HG02870 (cell line): ENCODE measurements at regions not wholly inside any gene's neighbourhood (a gene's known extent, or its start where the extent isn't known, plus 50 kb on each side); places are given as distances from the start of the nearest gene placed in this dataset.

Experiments
- ATAC-seq: cut with Tn5 transposase; IDR thresholded peaks from one replicate; pipeline ENCODE4 v1.9.1; 2021; ENCODE audit warnings: mild to moderate bottlenecking, moderate library complexity; ENCODE audit not compliant: unreplicated experiment

DNA sequence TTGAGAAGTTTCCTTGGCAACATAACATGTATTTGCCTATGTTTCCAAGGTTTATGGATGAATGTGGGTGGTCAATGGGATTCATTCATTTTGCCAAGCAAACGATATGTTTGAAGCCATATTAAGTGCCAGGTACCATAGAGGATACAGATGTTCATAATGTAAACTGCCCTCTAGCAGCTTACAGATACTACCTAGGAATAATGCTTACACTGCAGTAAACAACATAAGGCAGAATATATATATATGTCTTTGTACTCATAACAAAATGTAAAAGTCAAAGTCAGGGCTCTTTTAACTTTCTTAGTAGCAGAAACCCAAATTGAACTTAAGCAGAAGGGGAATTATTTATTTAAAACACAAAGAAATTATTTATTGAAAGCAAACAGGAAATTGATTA lies 171.6 kb upstream of the TNP1 start:
- no peak for ATAC-seq

DNA sequence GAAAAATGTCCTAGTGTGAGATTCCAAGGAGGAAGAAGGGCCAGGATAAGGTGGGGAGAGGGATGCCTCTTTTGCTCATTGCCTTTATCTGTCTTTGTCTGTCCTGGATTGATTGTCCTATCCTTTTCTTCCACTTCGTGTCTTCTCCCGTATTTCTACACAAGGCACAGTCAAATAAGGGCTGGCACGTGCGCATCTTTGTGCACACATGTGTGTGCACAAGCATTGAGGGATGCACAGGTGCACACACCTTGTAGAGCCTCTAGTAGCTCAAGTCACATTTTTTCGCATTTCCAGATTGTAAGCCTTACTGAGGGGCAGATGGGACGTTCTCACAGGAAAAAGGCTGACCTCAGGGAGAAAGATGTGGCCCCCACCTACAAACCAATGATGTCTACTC lies 170.2 kb upstream of the TNP1 start:
- ATAC-seq, result no peak

DNA sequence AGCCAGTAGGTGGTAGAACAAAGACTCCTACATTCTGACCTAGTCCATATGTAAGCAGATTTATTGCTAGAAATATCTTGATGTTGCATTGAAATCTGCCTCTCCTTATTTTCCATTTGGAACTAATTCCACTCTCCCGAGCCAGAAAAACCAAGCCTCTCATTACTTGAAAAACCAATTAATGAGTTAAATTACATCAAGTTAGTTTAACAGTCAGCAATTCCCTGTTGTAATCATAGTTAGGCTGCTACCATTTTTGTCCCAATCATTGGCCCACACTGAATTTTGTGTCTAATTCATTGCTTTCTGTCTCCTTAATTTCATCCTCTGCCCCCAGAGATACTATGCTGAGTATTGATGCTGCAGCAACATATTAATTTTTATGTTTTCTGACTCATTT lies 168.3 kb upstream of the TNP1 start:
- no peak for ATAC-seq

DNA sequence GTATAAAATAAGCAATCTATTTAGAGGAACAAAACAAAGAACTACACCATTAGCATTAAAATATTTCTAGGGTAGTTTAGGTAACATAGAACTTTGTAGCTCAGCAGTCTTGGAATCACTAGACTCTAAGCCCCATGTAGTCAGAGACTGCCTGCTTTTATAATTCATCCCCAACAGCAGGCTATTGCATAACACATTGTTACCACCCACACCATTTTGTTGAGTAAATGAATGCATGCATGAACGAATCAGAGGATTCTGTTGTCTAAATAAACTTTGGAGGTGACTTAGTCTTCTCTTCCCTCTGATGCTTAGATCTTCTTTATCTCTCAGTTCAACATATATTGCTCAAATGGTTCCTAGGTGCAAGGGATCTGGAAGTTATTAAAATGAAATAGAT lies 167.6 kb upstream of the TNP1 start:
- no peak for ATAC-seq

DNA sequence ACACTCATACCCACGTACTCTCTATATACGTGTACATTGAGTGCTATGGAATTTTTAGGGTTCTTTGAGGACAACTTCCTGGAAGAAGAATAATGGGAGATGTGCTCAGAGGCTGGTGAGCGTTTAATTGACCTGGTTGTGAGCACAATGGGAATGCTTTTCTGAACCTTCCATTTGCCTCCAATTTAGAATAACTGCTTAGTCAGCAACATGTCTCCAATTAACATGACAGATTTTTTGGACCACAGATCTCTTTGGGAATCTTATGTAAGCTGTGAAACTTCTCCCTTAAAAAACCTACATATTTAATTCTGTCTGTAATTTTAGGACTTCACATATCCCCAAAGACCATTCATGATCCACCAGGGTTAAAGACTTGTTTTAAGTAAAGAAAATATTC lies 166.7 kb upstream of the TNP1 start:
- no peak for ATAC-seq

DNA sequence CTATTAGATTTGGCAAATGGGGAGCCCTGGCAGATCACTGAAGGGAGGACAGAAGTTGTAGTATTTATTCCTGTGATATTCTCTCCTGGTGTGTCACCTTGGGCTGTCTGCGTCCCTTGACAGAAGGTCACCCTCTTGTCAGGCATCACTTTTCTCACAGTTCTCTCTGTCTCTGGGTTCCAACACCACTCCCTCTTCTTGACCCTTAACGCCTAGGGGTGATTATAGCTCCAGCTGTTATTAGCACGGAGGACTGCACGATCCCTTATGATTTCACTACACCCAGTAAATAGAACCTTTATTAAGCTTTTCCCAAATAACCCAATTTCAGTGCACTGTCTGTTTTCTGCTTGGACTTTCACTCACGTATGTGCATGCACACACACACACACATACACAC lies 166.3 kb upstream of the TNP1 start:
- no peak for ATAC-seq

DNA sequence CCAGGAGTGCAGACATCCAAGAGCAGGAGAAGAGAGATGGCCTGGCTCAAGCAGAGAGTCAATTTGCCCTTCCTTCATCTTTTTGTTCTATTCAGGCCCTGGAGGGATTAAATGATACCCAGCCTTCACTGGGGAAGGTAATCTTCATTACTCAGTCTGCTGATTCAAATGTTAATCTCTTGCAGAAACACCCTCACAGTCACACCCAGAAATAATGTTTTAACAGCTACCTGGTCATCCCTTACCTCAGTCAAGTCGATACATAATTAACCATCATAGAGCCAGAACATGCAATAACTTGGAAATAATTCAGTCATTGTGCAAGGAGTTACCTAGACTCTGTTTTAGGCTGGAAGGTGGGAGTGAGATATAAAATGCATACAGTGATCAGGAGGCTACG lies 163.7 kb upstream of the TNP1 start:
- no peak for ATAC-seq

DNA sequence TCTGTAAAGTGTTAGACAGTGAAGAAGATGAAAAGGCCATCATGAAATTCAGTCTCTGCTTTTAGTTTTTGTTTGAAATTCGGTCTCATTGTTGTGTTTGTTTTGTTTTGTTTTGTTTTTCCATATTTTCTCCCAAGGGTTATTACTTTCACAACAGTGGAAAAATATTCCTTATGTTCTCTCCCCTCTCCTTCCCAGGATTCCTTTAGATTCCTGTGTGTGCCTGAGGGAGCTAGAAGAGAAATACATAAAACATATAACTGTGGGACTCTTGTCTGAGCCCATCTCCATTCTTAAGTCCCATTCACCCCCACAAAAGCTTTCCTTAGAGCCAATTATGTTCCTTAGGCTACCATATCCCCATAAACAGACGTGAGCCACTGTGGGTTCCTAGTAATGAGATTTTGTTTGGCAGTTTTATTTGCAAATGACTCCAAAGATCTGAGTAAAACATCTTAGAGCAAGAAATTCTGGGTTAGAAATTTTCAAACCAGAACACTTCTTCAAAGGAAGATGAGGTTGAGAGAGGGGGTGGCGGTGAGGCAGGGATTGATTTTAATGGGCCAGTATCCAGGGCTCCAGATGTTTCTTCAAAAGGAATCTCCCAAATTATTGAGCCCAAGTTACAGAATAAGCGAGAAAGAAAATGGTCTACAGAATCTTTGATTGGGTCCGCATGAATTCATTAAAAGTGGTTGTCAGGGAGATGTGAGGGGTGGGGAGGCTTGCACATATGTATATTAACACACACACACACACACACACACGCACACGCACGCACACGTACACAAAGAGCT lies 157.8 kb upstream of the TNP1 start:
- no peak for ATAC-seq

DNA sequence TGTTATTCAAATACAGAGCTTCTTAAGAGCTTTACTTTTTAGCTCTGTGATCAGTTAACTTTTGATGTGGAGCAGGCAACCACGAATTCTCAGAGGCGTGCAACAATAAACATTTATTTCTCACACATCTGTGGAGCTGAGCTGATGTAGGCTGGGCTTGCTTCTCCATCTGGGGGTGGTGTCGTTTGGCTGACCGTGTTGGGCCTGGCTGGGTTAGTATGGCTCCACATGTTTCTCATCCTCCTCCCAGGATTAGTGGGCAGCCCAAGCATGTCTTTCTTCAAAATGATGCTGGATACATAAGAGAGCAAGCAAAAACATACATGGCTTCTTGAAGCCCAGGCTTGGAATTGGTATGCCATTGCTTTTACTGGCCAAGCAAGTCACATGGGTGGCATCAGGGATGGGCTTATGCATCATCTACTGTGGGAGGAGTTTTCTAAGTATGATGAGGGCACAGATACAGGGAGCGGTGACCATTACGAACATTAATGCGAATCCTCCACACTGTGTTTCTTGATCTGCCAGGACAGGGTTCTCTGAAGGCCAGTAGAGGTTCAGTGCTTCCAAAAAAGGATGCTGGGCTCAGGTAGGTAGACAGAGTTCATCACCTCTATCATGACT lies 157.0 kb upstream of the TNP1 start:
- ATAC-seq, result no peak

DNA sequence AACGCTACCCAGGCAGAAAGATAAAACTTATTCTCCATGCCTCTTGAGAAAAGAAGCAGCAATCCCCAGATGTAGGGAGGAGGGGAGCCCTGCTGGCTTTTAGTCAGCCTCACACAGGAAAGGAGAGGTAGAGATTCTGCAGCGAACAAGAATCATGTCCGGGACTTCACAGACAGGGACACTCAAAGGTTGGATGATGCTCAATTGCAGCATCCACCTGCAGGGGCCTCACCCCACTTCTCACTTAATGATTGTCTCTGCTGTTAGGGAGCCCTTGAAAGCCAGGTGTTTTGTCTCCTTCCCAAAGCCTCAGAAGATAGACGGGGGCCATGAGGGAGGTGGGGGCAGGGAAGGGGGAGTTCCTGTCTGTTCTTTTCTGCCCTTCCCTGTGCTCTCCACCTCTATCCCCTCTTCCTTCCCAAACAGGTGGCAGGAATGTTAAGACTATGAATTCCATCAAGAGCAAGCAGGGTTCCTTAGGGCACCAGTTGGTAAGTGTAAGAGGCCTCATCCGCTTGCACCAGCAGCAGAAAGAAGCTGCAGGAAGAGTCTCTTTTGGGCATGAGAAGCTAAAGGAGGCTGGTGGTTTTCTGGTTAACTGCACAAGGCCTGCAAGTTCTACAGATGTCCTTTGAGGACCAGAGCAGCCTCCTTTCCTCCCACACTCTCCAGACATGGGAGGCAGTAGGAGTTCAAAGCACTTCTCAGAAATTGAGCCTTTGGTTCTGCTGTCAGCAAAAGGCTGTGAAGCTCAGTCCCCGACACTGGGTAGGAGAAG lies 154.7 kb upstream of the TNP1 start:
- no peak for ATAC-seq

DNA sequence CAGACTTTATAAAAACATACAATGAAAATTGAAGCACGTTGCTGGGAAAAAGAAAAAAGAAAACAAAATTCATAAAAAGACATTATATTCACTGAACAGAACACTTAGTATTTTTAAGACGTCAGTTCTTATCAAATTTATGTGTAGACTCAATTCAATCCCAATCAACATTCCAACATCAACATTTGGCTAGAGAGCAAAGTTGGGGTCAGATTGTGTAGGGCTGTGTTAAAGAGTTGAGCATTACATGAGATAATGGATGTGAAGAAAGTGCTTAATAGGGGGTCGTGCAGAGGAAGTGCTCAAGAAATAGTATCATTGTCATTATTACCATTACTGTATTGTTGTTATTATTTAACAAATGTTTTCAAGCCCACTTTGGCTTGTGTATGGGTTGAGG lies 154.1 kb upstream of the TNP1 start:
- no peak for ATAC-seq

DNA sequence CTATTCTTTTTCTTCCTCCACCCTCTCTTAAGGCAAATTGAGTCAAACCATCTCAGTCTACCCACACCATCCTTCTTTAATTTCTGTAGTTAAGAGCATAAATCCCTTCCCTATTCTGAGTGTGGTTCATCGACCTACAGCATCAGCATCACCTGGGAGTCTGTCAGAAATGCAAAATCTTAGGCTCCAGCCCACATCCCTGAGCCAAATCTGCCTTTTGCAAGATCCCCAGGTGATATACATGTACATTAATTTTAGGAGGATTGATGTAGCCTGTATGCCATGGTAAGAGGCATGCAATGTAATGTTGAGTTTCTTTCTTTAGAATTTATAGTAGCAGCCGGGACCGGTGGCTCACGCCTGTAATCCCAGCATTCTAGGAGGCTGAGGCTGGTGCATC lies 151.7 kb upstream of the TNP1 start:
- ATAC-seq, result no peak

DNA sequence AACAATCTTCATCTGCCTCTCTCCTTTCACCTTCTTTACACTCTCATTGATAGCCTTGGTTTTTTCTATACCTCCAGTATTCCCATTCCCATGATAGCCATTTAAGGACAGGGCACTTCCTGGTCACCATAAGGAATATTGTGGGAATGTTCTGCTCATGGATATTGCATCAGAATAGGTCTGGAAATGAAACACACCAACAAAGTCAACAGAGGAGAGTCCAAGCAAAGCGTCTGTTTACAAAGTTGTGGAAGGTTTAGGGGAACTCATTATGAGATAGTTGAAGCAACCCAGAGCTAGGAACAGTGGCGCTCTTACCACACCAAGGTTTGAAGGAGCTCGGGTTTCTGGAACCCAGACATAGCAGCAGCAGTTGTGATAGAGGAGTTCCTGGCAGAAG lies 150.3 kb upstream of the TNP1 start:
- no peak for ATAC-seq

DNA sequence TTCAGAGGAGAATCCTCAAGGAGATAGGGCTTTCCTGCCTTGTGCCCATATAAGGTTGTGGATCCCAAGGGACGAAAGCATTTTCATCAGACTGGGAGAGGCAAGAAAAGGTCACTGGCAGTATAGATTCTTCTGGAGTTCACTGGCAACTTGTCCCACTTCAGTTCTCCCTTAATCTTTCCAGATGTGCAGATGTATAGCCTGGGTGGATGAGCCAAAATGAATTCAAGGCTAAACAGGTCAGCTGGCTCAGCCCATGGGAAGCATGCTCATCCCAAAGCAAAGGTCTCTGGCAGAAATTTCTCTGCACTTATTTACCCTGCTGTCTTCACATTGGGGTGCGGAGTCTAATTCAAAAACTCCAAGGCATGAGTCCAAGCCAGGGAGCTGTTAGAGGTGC lies 148.9 kb upstream of the TNP1 start:
- no peak for ATAC-seq

DNA sequence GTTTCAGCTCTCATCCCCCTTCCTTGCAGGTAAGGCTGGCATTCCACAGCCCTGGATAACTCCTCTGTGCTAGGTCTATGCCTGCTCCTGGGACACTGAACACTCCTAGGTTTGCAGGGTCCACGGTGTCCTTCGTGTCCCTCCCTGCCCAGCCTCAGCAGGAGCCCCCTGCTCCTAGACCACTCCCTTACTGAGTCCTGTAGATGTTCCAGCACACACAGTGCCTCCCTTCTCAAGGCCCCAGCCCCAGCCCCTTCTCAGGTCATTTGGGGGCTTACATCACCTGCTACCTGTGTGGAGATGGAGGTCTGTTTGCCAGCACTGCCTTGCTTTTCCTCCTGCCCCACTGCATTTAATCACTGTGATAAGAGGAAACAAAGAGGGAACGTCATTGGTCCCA lies 146.4 kb upstream of the TNP1 start:
- no peak for ATAC-seq

DNA sequence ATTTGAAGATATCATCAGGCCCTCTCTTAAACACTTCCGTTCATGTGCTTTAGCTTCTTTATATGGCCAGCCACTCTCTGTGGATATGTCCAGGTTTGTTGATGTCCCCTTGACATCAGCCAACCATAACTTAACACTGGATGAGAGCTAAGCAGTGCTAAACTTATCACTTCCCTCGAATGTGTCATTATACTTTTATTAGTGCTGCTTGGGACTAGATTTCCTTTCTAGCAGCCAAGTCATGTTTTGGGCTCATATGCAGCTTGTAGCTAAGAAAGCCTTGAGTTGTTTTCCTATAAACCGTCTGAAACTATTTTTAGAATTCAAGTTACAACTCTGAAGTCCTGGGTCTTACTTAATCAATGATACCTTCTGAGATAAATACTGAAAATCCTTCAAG lies 144.8 kb upstream of the TNP1 start:
- ATAC-seq, result no peak

DNA sequence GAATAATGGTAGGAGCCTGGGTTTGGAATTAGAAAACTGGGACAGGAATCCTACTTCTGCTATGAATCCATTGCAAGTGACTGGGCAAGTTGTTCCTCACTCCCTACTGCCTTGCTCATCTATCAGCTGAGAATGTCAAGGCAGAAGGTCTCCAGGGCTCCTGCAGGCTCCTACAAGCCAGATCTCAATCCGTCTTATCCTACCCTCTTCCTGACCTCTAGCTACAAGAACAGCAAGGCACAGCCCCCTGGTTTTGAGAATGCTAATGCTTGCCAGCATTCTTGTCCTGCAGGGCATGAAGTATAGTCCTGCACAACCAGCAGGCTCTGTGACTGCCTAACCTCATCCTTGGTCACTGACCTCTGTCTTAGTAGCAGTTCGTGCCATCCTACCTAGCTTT lies 141.9 kb upstream of the TNP1 start:
- ATAC-seq, result no peak

DNA sequence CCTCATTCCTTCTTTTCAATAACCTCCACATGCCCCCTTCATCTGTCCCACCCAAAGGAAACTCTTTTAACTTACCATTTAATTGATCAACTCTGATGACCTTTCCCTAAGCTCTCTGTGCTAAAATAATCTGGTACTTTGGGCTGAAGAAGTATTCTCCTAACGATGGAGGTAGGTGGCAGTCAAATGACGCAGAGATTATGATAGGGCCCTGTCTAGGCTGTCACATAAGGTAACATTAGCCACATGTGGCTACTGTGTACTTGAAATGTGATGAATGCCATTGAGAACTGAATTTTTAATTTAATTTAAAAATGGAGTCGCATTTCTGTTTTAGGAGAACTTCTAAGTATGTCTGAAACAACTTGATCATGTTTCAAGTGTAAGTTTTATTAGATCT lies 140.5 kb upstream of the TNP1 start:
- no peak for ATAC-seq

DNA sequence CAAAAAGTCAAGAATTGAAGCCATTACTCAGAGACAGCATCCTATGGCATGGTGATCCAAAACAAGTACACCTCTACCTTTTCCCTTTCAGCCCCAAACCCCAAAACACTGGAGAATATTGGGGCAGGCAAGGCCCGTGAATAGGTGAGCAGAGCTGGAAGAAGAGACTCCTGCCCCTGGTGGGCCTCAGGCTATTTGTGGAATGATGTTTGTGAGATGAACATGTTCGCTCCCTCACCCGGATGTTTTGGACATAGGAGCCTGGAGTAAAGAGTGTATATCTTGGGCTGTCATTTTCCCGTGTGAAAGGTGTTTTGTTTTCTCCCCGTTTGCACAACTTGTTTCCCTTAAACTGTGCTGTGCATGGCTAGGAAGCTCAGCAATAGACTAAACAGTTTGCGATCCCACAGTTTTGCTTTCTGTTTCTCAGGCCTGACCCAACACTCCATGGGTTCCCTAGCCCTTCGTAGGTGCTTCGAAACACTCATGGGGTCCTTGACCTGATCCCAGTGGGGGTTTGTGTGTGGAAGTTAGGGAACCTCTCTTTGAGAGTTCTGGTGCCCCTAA lies 136.5 kb upstream of the TNP1 start:
- ATAC-seq, result no peak

DNA sequence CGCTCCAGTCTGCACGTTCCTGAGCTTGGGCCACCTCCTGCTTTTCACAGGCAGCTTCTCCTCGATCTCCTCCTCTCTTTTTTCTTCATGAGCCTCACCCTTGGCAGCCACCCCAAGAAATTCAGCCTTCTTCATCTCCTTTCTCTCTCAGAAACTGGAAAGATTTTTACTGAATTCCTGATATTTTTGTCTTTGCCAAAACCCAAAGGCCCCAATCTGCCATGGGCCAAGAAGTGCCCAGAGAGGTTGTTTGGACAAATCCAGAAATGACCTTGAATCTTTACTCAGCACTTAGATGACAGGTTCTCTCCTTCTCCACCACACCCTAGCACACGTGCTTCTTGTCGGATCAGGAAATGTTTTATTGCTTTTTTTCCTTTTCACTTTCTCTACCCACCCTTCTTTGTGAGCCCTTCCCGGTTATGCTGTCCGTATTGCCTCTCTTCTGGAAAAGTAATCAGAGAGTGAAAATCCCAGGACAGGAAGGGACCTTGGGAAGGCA lies 134.5 kb upstream of the TNP1 start:
- ATAC-seq, result no peak

DNA sequence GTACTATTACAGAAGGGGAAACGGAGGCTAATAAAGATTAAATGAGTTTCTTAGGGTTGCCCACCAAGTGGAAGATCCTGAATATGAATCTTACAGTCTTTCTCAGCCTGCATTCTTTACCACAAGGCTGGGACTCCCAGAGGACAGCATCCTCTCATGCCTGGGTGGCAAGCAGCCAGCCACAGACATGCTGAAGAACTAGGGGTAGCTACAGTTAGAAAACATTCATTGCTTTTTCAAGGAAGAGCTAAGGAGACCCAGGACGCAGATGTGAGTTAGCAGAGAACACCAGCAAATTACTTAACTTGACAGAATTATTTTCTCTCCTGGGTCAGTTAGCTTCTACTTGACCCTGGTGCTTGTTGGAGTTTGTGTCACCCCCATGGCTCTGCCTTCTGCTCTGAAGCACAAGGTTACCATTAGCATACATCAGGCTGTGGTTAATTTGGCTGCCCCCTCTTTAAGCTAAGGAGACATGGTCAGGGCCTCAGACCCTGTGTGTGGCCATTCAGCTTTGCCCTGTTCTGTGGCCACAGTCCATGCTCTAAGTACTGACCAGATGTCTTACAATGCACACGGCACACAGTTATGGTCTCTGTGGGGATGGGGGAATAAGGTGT lies 132.3 kb upstream of the TNP1 start:
- ATAC-seq, result no peak
